Fibroblast of lung (primary cell): ENCODE measurements at regions not wholly inside any gene's neighbourhood (a gene's known extent, or its start where the extent isn't known, plus 50 kb on each side); places are given as distances from the start of the nearest gene placed in this dataset.
A peak's percentile ranks its signal among the peaks of the same experiment; 100 is the strongest.

Experiments used
- DNase-seq, 2 donors: peaks; one replicate each; pipeline versions ENCODE4 v3.0.0 to v3.0.0-alpha.2; 2010; ENCODE audit warnings: low read depth in 2 of 2
- H2AFZ ChIP-seq: 2 replicates; pipeline ENCODE4 v1.5.1; 2012; ENCODE audit warnings: low read length, control low read depth, inconsistent platforms
- H3K27ac ChIP-seq: 2 replicates; pipeline ENCODE4 v1.5.1; 2011; ENCODE audit warnings: low read length, control low read depth; ENCODE audit not compliant: insufficient read depth
- H3K27me3 ChIP-seq: 2 replicates; pipeline ENCODE4 v1.5.1; 2011; ENCODE audit warnings: mild to moderate bottlenecking, low read length; ENCODE audit not compliant: control insufficient read depth, insufficient read depth
- H3K36me3 ChIP-seq: 2 replicates; pipeline ENCODE4 v1.5.1; 2011; ENCODE audit warnings: low read length; ENCODE audit not compliant: control insufficient read depth, insufficient read depth
- H3K4me1 ChIP-seq: 2 replicates; pipeline ENCODE4 v1.5.1; 2011; ENCODE audit warnings: low read length; ENCODE audit not compliant: control insufficient read depth, insufficient read depth; ENCODE audit errors: extremely low read depth
- H3K4me2 ChIP-seq: 2 replicates; pipeline ENCODE4 v1.5.1; 2011; ENCODE audit warnings: low read length, control low read depth; ENCODE audit not compliant: insufficient read depth; ENCODE audit errors: extremely low read depth
- H3K4me3 ChIP-seq, 4 experiments: fragments of 200-600 bp in 1 of 4; sonication (generic) in 1 of 4; replicated peaks in 1 of 4; 2 replicates each; pipeline ENCODE4 v1.5.1; 2011 to 2016; ENCODE audit warnings: low read length in 4 of 4, low read depth in 3 of 4, mild to moderate bottlenecking in 3 of 4, control low read depth in 2 of 4, inconsistent platforms in 1 of 4, mixed read lengths in 1 of 4; ENCODE audit not compliant: insufficient read depth in 1 of 4; ENCODE audit errors: control extremely low read depth in 1 of 4
- H3K79me2 ChIP-seq: 2 replicates; pipeline ENCODE4 v1.5.1; 2012; ENCODE audit warnings: mild to moderate bottlenecking, low read length, inconsistent platforms; ENCODE audit not compliant: control insufficient read depth, insufficient read depth
- H3K9ac ChIP-seq: 2 replicates; pipeline ENCODE4 v1.5.1; 2011; ENCODE audit warnings: mild to moderate bottlenecking, low read length, control low read depth; ENCODE audit not compliant: insufficient read depth
- H3K9me3 ChIP-seq: 2 replicates; pipeline ENCODE4 v1.5.1; 2012; ENCODE audit warnings: low read depth, low read length; ENCODE audit not compliant: control insufficient read depth, insufficient read depth
- H4K20me1 ChIP-seq: 2 replicates; pipeline ENCODE4 v1.5.1; 2011; ENCODE audit warnings: low read length; ENCODE audit not compliant: control insufficient read depth, insufficient read depth; ENCODE audit errors: extremely low read depth
- EZH2 ChIP-seq: IDR thresholded peaks from 2 replicates; pipeline ENCODE4 v1.5.1; 2012; ENCODE audit warnings: low read length, control low read depth, mild to moderate bottlenecking; ENCODE audit errors: missing control alignments
- TF ChIP-seq, protein P1 (sequence below), 2 donors: IDR thresholded peaks in 1 of 2; conservative IDR thresholded peaks in 1 of 2; 1 replicate in 1 of 2; 2 replicates in 1 of 2; pipeline ENCODE4 v1.5.1; 2011 to 2012; ENCODE audit warnings: low read length in 2 of 2, control low read depth in 1 of 2, inconsistent platforms in 1 of 2, low read depth in 1 of 2, mild to moderate bottlenecking in 1 of 2

DNA sequence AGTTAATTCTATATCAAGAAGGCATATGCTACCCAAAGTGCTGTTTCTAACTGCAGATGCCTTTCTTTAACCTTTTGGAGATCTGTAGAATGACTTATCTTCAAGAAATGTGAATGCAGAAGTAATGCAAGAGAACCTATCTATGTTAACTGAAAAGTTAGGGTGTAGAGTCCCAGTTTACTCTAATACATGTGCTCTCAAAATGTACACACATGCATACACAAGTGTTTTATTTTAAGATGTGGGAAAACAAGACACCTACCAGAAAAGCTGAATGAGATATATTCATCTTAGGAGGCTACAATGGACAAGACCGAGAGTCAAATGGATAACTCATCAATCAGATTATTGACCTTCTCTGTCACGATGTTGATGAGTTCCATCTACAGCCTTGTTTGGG, 80.9 kb downstream of the CDCA7 start:
- Histone ChIP-seq H3K36me3 (no peaks in the 10 kb centered on the region), H3K27ac (no peak overlapping the region), H4K20me1 (no peaks in the 10 kb centered on the region), H3K9me3 (no peaks in the 10 kb centered on the region), H3K4me2 (no peak overlapping the region), H3K4me1 (no peaks in the 10 kb centered on the region), H3K27me3 (peaks cover 7% of the 10 kb centered on the region), H2AFZ (no peak overlapping the region), H3K9ac (no peak overlapping the region), H3K79me2 (no peaks in the 10 kb centered on the region), H3K4me3 (no peak overlapping the region)
- no peak for DNase-seq
- TF ChIP-seq, protein P1, sequence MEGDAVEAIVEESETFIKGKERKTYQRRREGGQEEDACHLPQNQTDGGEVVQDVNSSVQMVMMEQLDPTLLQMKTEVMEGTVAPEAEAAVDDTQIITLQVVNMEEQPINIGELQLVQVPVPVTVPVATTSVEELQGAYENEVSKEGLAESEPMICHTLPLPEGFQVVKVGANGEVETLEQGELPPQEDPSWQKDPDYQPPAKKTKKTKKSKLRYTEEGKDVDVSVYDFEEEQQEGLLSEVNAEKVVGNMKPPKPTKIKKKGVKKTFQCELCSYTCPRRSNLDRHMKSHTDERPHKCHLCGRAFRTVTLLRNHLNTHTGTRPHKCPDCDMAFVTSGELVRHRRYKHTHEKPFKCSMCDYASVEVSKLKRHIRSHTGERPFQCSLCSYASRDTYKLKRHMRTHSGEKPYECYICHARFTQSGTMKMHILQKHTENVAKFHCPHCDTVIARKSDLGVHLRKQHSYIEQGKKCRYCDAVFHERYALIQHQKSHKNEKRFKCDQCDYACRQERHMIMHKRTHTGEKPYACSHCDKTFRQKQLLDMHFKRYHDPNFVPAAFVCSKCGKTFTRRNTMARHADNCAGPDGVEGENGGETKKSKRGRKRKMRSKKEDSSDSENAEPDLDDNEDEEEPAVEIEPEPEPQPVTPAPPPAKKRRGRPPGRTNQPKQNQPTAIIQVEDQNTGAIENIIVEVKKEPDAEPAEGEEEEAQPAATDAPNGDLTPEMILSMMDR (conservative IDR thresholded peaks at IDR 0.05 in 1 of 2, IDR thresholded peaks at IDR 0.05 in 1 of 2; ENCODE audit: low read depth in 1 of 2, low read length in 2 of 2): no peak
- TF ChIP-seq EZH2: no peak

DNA sequence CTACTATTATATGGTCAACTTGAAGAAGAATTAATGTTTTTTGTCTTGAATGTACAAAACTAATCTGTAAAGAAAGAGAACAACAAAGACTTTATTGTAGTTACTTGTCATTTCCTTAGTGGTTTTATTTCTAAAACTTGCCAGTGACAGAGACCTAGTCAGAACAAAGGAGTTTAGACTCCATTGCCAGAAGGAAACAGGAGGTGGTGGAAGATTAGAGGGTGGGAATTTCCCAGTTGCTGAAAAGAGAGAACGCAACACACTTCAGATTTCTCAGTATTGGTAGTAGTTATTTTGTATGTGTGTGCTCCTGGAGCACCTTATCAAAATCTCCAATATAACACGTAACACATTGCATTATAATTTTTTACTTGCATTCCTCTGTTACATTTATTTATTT, 81.4 kb downstream of the CDCA7 start:
- H3K9me3 ChIP-seq: no peaks in the 10 kb centered on the region
- no peak overlapping the region for H2AFZ ChIP-seq
- no peak overlapping the region for H3K9ac ChIP-seq
- H4K20me1 ChIP-seq: no peaks in the 10 kb centered on the region
- H3K27me3 ChIP-seq: peaks cover 7% of the 10 kb centered on the region
- no peak overlapping the region for H3K27ac ChIP-seq
- no peak for DNase-seq
- no peak overlapping the region for H3K4me2 ChIP-seq
- H3K4me3 ChIP-seq: no peak overlapping the region
- no peaks in the 10 kb centered on the region for H3K79me2 ChIP-seq
- no peaks in the 10 kb centered on the region for H3K4me1 ChIP-seq
- H3K36me3 ChIP-seq: no peaks in the 10 kb centered on the region
- no peak for TF ChIP-seq EZH2
- TF ChIP-seq, protein P1 (conservative IDR thresholded peaks at IDR 0.05 in 1 of 2, IDR thresholded peaks at IDR 0.05 in 1 of 2; ENCODE audit: low read depth in 1 of 2, low read length in 2 of 2): no peak

- no peaks in the 10 kb centered on the region for H3K79me2 ChIP-seq
- no peaks in the 10 kb centered on the region for H3K9me3 ChIP-seq
- no peak overlapping the region for H3K27ac ChIP-seq
- H4K20me1 ChIP-seq: no peaks in the 10 kb centered on the region
- no peak overlapping the region for H3K4me2 ChIP-seq
- no peak overlapping the region for H3K9ac ChIP-seq
- TF ChIP-seq EZH2: no peak
- TF ChIP-seq, protein P1 (conservative IDR thresholded peaks at IDR 0.05 in 1 of 2, IDR thresholded peaks at IDR 0.05 in 1 of 2; ENCODE audit: low read depth in 1 of 2, low read length in 2 of 2): no peak
- H3K4me1 ChIP-seq: no peaks in the 10 kb centered on the region
- peak; percentile 35 to 83 for DNase-seq
- H3K4me3 ChIP-seq: no peak overlapping the region
- no peaks in the 10 kb centered on the region for H3K27me3 ChIP-seq
- H3K36me3 ChIP-seq: no peaks in the 10 kb centered on the region
- no peak overlapping the region for H2AFZ ChIP-seq
These were observed 86.5 kb downstream of the CDCA7 start for GRCh38 chr2:173441222-173441621.
